GM19023 (cell line): ENCODE measurements at regions not wholly inside any gene's neighbourhood (a gene's known extent, or its start where the extent isn't known, plus 50 kb on each side); places are given as distances from the start of the nearest gene placed in this dataset.

ENCODE experiments used
- ATAC-seq: cut with Tn5 transposase; IDR thresholded peaks from one replicate; pipeline ENCODE4 v1.9.1; 2021; ENCODE audit warnings: mild to moderate bottlenecking, moderate library complexity; ENCODE audit not compliant: unreplicated experiment

DNA sequence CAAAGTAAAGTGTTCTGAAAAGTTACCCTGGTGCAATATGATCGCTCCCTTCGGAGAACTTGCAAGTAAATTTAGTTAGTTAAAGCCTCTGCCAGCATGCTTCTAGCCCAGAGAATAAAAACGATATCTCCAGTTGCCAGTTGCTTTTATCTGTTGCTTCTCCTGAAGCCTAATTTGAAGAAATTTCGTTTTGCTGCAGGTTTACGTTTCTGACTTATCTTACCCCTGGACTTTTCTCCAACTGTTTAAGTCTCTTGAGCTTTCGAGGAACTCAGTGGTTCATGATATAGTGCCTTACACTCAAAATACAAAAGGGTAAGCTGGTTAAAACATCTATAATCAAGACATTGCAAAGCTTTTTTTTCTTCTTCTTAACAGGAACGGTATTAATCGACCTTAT is 131.1 kb downstream of the FAM161A start:
- ATAC-seq, result no peak

DNA sequence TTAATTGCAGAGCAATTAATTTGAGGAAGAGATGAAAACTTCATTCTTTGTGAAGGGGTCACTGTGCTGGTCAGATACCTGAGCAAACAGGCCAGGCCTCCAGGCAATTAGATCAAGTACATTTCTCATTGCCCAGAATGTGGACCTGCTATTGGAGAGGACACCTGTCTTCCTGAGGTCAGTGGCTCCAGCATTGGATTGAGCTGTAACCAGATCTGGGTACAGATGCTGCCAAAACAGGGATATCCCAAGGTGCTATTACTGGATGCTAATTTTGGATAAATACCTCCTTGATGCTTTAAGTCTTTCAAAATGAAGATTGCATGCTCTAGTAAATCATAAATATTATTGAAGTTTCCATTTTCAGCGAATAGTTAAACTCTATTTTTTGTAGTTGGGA is 131.5 kb downstream of the FAM161A start:
- no peak for ATAC-seq

GRCh38 chr2:61721382-61721781 is 132.5 kb downstream of the FAM161A start:
- no peak for ATAC-seq

DNA sequence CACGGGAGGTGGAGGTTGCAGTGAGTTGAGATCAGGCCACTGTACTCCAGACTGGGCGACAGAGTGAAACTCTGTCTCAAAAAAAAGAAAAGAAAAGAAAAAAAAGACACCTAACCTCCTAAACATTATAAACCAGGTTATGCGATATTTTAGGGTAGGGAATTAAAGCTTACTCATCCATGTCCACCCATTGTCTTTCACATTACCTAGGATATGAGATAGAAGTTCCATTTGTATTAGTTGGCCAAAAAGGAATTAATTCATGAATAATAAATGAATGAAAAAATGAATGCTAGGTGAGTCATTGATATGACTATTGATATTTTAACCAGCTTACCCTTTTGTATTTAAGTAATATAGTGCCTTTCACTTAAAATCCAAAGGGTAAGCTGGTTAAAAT is 132.9 kb downstream of the FAM161A start:
- no peak for ATAC-seq

DNA sequence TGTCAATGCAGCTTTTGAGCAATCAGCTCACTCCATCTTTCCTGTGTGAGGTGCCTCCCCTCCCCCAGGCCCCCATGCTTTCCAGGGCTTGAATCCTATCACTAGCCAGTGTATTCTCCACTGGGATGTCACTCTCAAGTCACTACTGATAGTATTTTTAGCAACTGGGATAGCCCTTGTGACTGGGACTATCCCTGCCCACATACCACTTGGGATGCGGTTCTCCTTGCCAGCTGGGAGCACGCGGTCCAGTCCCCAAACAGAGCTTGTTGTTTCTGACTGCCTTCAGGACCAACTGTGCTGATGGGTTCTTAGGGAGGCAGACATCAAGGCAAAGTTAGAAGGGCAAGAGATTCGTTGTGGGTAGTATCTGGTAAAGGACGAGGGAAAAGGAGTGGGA is 134.9 kb downstream of the FAM161A start:
- no peak for ATAC-seq

DNA sequence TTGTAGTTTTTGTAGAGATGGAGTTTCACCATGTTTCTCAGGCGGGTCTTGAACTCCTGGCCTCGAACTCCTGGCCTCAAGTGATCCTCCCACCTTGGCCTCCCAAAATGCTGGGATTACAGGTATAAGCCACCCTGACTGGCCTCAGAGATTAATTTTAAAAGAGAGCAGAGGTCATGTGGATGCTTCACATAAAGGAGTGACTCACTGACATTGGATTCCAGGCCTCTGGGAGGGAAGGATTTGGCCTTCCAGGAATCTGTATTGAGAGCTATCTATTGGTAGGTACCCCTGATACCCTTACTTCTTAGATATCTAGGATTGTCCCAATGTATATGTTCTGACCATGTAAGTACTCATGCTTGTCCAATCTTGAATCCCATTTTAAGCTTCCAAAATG is 138.4 kb downstream of the FAM161A start:
- ATAC-seq, result no peak

GRCh38 chr2:61714210-61714609 is 139.7 kb downstream of the FAM161A start:
- ATAC-seq, result no peak

DNA sequence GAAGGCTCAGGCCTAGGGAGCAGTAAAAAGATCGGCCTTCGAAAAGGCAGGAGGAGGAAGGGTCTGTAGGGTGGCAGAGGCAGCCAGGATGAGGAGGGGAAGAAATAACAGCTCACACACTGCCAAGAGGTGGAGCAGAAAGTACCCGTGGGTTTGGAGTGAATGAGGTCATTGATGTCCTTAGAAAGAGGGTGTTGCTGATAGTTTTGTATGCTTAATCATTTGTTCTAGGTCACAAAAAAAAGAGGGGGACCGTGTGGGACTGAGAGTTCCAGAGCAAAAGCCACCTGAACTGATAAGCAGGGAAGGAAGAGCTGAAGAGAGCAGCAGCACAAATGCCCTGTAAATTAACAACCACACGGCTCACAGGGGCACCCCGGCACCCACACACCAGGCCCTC is 140.4 kb downstream of the FAM161A start:
- ATAC-seq, result no peak

GRCh38 chr2:61712060-61712459 is 141.8 kb downstream of the FAM161A start:
- no peak for ATAC-seq

GRCh38 chr2:61710711-61711110 is 143.1 kb downstream of the FAM161A start:
- ATAC-seq, result no peak

- ATAC-seq, result peak; percentile 98
These were observed 145.6 kb downstream of the FAM161A start for GRCh38 chr2:61707984-61708852.

DNA sequence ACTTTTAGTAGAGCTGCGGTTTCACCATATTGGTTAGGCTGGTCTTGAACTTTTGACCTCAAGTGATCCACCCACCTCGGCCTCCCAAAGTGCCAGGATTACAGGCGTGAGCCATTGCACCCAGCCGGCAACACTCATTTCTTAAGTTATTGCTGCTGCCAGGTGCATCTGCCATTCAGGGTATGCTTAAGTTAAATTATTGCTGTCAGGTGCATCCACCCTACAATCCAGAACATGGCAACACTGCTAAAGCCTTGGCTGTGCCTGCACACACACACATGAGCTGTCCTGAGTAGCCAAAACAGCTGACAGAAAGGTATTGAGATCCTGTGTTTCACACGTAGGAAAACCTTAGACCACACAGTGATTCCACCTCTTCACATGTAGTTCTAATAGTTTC is 148.2 kb downstream of the FAM161A start:
- no peak for ATAC-seq

DNA sequence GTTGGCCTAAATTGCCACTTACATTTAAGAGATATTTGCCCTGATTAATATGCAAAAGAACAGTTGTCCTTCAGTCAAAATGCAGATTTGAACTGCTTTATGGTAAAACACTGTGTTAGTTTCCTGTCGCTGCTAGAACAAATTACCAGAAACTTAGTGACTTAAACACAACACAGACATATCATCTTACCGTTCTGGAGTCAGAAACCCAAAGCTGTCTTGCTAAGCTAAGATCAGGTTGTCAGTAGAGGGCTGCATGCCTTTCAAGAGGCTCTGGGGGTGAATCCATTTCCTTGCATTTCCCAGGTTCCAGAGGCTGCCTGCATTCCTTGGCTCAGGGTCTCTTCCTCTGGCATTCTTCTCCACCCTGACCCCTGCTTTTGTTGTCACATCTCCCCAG is 149.5 kb downstream of the FAM161A start:
- no peak for ATAC-seq

DNA sequence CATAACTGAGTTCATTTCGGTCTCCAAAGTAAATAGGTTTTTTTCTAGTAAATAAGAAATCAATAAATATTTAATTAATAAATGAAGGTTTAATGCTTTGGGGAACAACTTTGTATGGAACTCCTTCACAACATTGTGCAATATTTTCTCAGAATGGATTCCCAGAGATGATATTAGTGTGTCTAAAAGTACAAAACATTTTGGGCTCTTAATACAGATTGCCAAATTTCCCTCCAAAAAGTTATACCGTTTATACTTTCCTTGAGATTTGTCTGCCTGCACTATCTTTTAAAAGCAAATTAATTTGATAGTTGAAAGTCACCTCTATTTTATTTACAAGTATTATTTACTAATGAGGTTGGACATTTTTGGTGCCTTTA is 151.8 kb downstream of the FAM161A start:
- ATAC-seq, result no peak

DNA sequence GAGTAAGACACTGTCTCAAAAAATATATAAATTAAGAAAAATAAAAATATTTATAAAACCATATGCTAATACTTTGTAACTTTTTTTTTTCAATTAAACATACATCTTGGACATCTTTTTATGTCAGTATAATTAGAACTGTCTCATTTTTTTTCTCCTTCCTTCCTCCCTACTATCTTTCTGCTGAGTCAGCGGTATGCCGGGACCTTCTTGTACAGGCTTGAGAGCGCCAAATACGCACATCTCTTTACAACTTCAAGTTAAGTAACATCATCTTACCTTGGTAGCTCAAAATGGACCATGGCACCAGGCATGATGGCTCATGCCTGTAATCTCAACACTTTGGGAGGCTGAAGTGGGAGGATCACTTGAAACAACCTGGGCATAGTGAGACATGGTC is 153.4 kb downstream of the FAM161A start:
- no peak for ATAC-seq

GRCh38 chr2:61694312-61695274 is 156.4 kb upstream of the XPO1 start:
- ATAC-seq, result peak; percentile 93

- ATAC-seq, result no peak
These were observed 155.6 kb upstream of the XPO1 start for GRCh38 chr2:61693744-61694143.

DNA sequence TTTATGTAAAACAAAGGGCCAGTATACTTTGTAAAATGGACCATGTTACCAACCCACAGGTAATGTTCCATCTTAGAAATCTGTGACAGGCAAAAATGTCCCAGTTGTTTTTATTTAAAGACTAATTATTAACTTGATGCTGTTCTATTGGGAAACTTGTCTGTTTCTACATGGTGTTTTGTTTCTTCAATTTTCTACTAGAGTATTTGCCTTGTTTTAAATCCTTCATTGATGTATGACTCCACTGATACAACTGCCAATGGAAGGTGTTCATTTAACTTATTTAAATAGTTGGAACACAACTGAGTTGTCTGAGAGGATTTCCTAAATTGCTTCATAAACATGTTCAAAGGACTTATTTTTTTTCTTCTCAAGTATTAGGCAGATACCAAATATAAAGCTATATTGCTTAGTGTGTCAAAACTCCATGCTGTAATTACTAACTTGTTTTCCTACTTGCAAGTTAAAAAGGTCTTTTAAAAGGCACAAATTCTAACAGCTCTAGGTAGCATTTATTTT is 152.0 kb upstream of the XPO1 start:
- no peak for ATAC-seq

GRCh38 chr2:61689568-61689967 is 151.4 kb upstream of the XPO1 start:
- ATAC-seq, result no peak

- ATAC-seq, result no peak
These were observed 150.5 kb upstream of the XPO1 start for GRCh38 chr2:61688369-61689334.
